Motor neuron (in vitro differentiated cells): ENCODE measurements at regions not wholly inside any gene's neighbourhood (a gene's known extent, or its start where the extent isn't known, plus 50 kb on each side); places are given as distances from the start of the nearest gene placed in this dataset.
A peak's percentile ranks its signal among the peaks of the same experiment; 100 is the strongest.

ENCODE experiments used
- ATAC-seq, 8 experiments: fragments of 200-7000 bp; cut with Tn5 transposase; replicated peaks in 6 of 8; 2 replicates each; pipeline ENCODE4 v1.8.0; 2021; ENCODE audit warnings: mild to moderate bottlenecking in 8 of 8, moderate library complexity in 8 of 8
- H3K27ac ChIP-seq, 2 donors: fragments of 250-450 bp; sonication (Bioruptor Pico); 2 replicates each; pipeline ENCODE4 v1.9.0; 2021; ENCODE audit warnings: antibody characterized with exemption in 2 of 2, mild to moderate bottlenecking in 2 of 2, moderate library complexity in 1 of 2
- H3K4me1 ChIP-seq, 2 donors: fragments of 250-450 bp; sonication (Bioruptor Pico); replicated peaks in 1 of 2; 2 replicates each; pipeline ENCODE4 v1.6.1; 2021; ENCODE audit warnings: antibody characterized with exemption in 2 of 2, mild to moderate bottlenecking in 2 of 2, moderate library complexity in 1 of 2
- H3K4me3 ChIP-seq, 5 donors: fragments of 250-450 bp; sonication (Bioruptor Pico); 2 replicates each; pipeline ENCODE4 v1.9.0; 2021; ENCODE audit warnings: antibody characterized with exemption in 5 of 5, mild to moderate bottlenecking in 5 of 5, moderate library complexity in 4 of 5
- WGBS, 10 experiments: fragments of 450-650 bp; shearing (Covaris generic); methylation state at CpG; one replicate each; pipeline ENCODE4 v1.0.0; 2022; 5-methylcytosine and 5-hydroxymethylcytosine counted together
- in situ Hi-C, 9 experiments: fragments of 400-800 bp; cut with MboI; loops; one replicate each; pipeline ENCODE4 v1.15.0; 2021; ENCODE audit warnings: low sequenced_read_pairs in 9 of 9, low pct_unique_long_range_greater_than_20kb in 2 of 9; ENCODE audit not compliant: unreplicated experiment in 9 of 9

- H3K4me3 ChIP-seq = no peak overlapping the region
- 0 to 50% (median 0%) methylated on average over 1 of the region's 1 CpG; no CpG with 5 or more reads in 7 of the 10 experiments for WGBS, 10 experiments
- no peak overlapping the region for H3K27ac ChIP-seq
- H3K4me1 ChIP-seq = no peaks in the 10 kb centered on the region
- in situ Hi-C loops = no loop called here
- ATAC-seq = peak in 1 of 8 experiments; percentile 42
These were observed 462.8 kb upstream of the ZWINT start for GRCh38 chr10:56823849-56824248.

- Histone ChIP-seq H3K4me3 (no peak overlapping the region), H3K4me1 (no peaks in the 10 kb centered on the region), H3K27ac (no peak overlapping the region)
- WGBS, 10 experiments = 0 to 60% (median 29%) methylated on average over 1 of the region's 1 CpG; no CpG with 5 or more reads in 4 of the 10 experiments
- ATAC-seq = no peak
- in situ Hi-C loops = no loop called here
These were observed 444.0 kb upstream of the ZWINT start for GRCh38 chr10:56805022-56805421.

- ATAC-seq = no peak
- Histone ChIP-seq H3K4me1 (no peaks in the 10 kb centered on the region), H3K4me3 (no peak overlapping the region), H3K27ac (no peak overlapping the region)
- in situ Hi-C loops = no loop called here
- 8 to 97% (median 57%) methylated on average over 2 to 3 of the region's 3 CpGs for WGBS, 10 experiments
These were observed 424.2 kb upstream of the ZWINT start for GRCh38 chr10:56785292-56785691.

GRCh38 chr10:56782503-56782902 is 421.4 kb upstream of the ZWINT start:
- ATAC-seq = no peak
- Histone ChIP-seq H3K27ac (no peak overlapping the region), H3K4me1 (no peaks in the 10 kb centered on the region), H3K4me3 (no peak overlapping the region)
- in situ Hi-C loops = no loop called here
- 0 to 63% (median 28%) methylated on average over 2 to 4 of the region's 4 CpGs; no CpG with 5 or more reads in 2 of the 10 experiments for WGBS, 10 experiments

- no peaks in the 10 kb centered on the region for H3K4me1 ChIP-seq
- no peak overlapping the region for H3K4me3 ChIP-seq
- in situ Hi-C loops = loop anchor here in 1 of 9 experiments (25.0 kb wide), 1 partner anchor 109 kb away; no protein-coding TSS in a partner anchor
- ATAC-seq = no peak
- WGBS, 10 experiments = 0 to 63% (median 57%) methylated on average over 1 of the region's 1 CpG; no CpG with 5 or more reads in 3 of the 10 experiments
- no peak overlapping the region for H3K27ac ChIP-seq
These were observed 410.3 kb upstream of the ZWINT start for GRCh38 chr10:56771343-56771742.

GRCh38 chr10:56763090-56763489 is 402.0 kb upstream of the ZWINT start:
- 0 to 86% (median 33%) methylated on average over 1 to 2 of the region's 2 CpGs; no CpG with 5 or more reads in 5 of the 10 experiments for WGBS, 10 experiments
- H3K27ac ChIP-seq = no peak overlapping the region
- in situ Hi-C loops = loop anchor here in 1 of 9 experiments (25.0 kb wide), 1 partner anchor 101 kb away; no protein-coding TSS in a partner anchor
- no peaks in the 10 kb centered on the region for H3K4me1 ChIP-seq
- no peak overlapping the region for H3K4me3 ChIP-seq
- no peak for ATAC-seq

- H3K4me3 ChIP-seq = no peak overlapping the region
- no peak for ATAC-seq
- H3K27ac ChIP-seq = no peak overlapping the region
- H3K4me1 ChIP-seq = no peaks in the 10 kb centered on the region
- 6 to 90% (median 72%) methylated on average over 2 to 4 of the region's 4 CpGs; no CpG with 5 or more reads in 1 of the 10 experiments for WGBS, 10 experiments
- in situ Hi-C loops = no loop called here
These were observed 384.4 kb upstream of the ZWINT start for GRCh38 chr10:56745490-56745889.

GRCh38 chr10:56728349-56728748 is 367.3 kb upstream of the ZWINT start:
- in situ Hi-C loops = no loop called here

GRCh38 chr10:56722912-56723311 is 361.9 kb upstream of the ZWINT start:
- in situ Hi-C loops = no loop called here
- Histone ChIP-seq H3K27ac (no peak overlapping the region), H3K4me1 (no peaks in the 10 kb centered on the region), H3K4me3 (no peak overlapping the region)
- no peak for ATAC-seq
- WGBS, 10 experiments = 0 to 93% (median 60%) methylated on average over 1 to 6 of the region's 7 CpGs; no CpG with 5 or more reads in 2 of the 10 experiments

More at GRCh38 chr10:56728349-56728748, 367.3 kb upstream of the ZWINT start:
- no peak overlapping the region for H3K27ac ChIP-seq
- 10 to 100% (median 95%) methylated on average over 1 to 2 of the region's 2 CpGs; no CpG with 5 or more reads in 3 of the 10 experiments for WGBS, 10 experiments
- no peaks in the 10 kb centered on the region for H3K4me1 ChIP-seq
- H3K4me3 ChIP-seq = no peak overlapping the region
- no peak for ATAC-seq

- WGBS, 10 experiments = 0 to 91% (median 43%) methylated on average over 1 to 2 of the region's 2 CpGs; no CpG with 5 or more reads in 2 of the 10 experiments
- Histone ChIP-seq H3K27ac (no peak overlapping the region), H3K4me3 (no peak overlapping the region), H3K4me1 (no peaks in the 10 kb centered on the region)
- in situ Hi-C loops = no loop called here
- no peak for ATAC-seq
These were observed 354.2 kb upstream of the ZWINT start for GRCh38 chr10:56715262-56715661.

- Histone ChIP-seq H3K4me3 (no peak overlapping the region), H3K4me1 (no peaks in the 10 kb centered on the region), H3K27ac (no peak overlapping the region)
- 0 to 100% (median 94%) methylated on average over 2 of the region's 2 CpGs; no CpG with 5 or more reads in 1 of the 10 experiments for WGBS, 10 experiments
- in situ Hi-C loops = no loop called here
- no peak for ATAC-seq
These were observed 337.4 kb upstream of the ZWINT start for GRCh38 chr10:56698506-56698905.

GRCh38 chr10:56679578-56679977 is 318.5 kb upstream of the ZWINT start:
- Histone ChIP-seq H3K4me1 (no peaks in the 10 kb centered on the region), H3K27ac (no peak overlapping the region), H3K4me3 (no peak overlapping the region)
- no peak for ATAC-seq
- in situ Hi-C loops = no loop called here

GRCh38 chr10:56662765-56663447 is 301.8 kb upstream of the ZWINT start:
- Histone ChIP-seq H3K4me1 (no peaks in the 10 kb centered on the region), H3K4me3 (no peak overlapping the region), H3K27ac (no peak overlapping the region)
- in situ Hi-C loops = loop anchor here in 1 of 9 experiments (25.0 kb wide), 1 partner anchor 99 kb away; no protein-coding TSS in a partner anchor
- no peak for ATAC-seq

- H3K27ac ChIP-seq = no peak overlapping the region
- H3K4me3 ChIP-seq = no peak overlapping the region
- H3K4me1 ChIP-seq = no peaks in the 10 kb centered on the region
- WGBS, 10 experiments = 0 to 83% (median 13%) methylated on average over 1 of the region's 1 CpG; no CpG with 5 or more reads in 3 of the 10 experiments
- in situ Hi-C loops = loop anchor here in 1 of 9 experiments (25.0 kb wide), 1 partner anchor 109 kb away; no protein-coding TSS in a partner anchor
- ATAC-seq = no peak
These were observed 292.2 kb upstream of the ZWINT start for GRCh38 chr10:56653289-56653688.
